Liver (tissue), 8 donors: ENCODE measurements at regions not wholly inside any gene's neighbourhood (a gene's known extent, or its start where the extent isn't known, plus 50 kb on each side); places are given as distances from the start of the nearest gene placed in this dataset.

Experiments
- DNase-seq: peaks from one replicate; pipeline ENCODE4 v3.0.0-alpha.2; 2017; ENCODE audit warnings: low spot score
- H3K27ac ChIP-seq, 2 donors: one replicate each; pipeline ENCODE4 v1.7.0; 2013; ENCODE audit warnings: inconsistent platforms in 2 of 2, low read length in 2 of 2, control low read depth in 1 of 2, low read depth in 1 of 2, mild to moderate bottlenecking in 1 of 2
- H3K27me3 ChIP-seq, 4 donors: one replicate each; pipeline versions ENCODE4 v1.6.1 to v1.7.0; 2013; ENCODE audit warnings: low read length in 3 of 4, inconsistent platforms in 1 of 4, mild to moderate bottlenecking in 1 of 4, moderate library complexity in 1 of 4; ENCODE audit not compliant: control insufficient read depth in 4 of 4, insufficient read depth in 4 of 4
- H3K36me3 ChIP-seq, 4 donors: one replicate each; pipeline versions ENCODE4 v1.6.1 to v1.7.0; 2013; ENCODE audit warnings: low read length in 3 of 4, mild to moderate bottlenecking in 3 of 4, low read depth in 1 of 4, moderate library complexity in 1 of 4; ENCODE audit not compliant: control insufficient read depth in 4 of 4, insufficient read depth in 3 of 4
- H3K4me1 ChIP-seq, 4 donors: one replicate each; pipeline versions ENCODE4 v1.6.1 to v1.7.0; 2013; ENCODE audit warnings: low read length in 3 of 4, mild to moderate bottlenecking in 3 of 4, moderate library complexity in 1 of 4; ENCODE audit not compliant: control insufficient read depth in 4 of 4, insufficient read depth in 4 of 4
- H3K4me3 ChIP-seq, 3 donors: one replicate each; pipeline versions ENCODE4 v1.6.1 to v1.7.0; 2013; ENCODE audit warnings: low read length in 3 of 3, control low read depth in 1 of 3, low read depth in 1 of 3, mild to moderate bottlenecking in 1 of 3
- H3K9ac ChIP-seq, 2 donors: one replicate each; pipeline ENCODE4 v1.7.0; 2013; ENCODE audit warnings: low read length in 2 of 2, mild to moderate bottlenecking in 2 of 2, moderate library complexity in 2 of 2, control low read depth in 1 of 2, low read depth in 1 of 2
- H3K9me3 ChIP-seq, 4 donors: one replicate each; pipeline versions ENCODE4 v1.6.1 to v1.7.0; 2013; ENCODE audit warnings: low read length in 3 of 4; ENCODE audit not compliant: control insufficient read depth in 4 of 4
- ATF3 ChIP-seq: IDR thresholded peaks from 2 replicates; pipeline ENCODE4 v1.6.1; 2016; ENCODE audit warnings: antibody characterized with exemption
- CTCF ChIP-seq: fragments of 150-350 bp; IDR thresholded peaks from 2 replicates; pipeline ENCODE4 v1.5.1; 2017; ENCODE audit warnings: improper control_type of control experiment, low read depth, low read length; ENCODE audit not compliant: missing input control
- EGR1 ChIP-seq, 2 donors: IDR thresholded peaks; 2 replicates each; pipeline ENCODE4 v1.6.1; 2016 to 2018; ENCODE audit warnings: antibody characterized with exemption in 2 of 2, low read depth in 2 of 2
- FOXA1 ChIP-seq: IDR thresholded peaks from 2 replicates; pipeline ENCODE4 v1.6.1; 2016; ENCODE audit warnings: antibody characterized with exemption
- FOXA2 ChIP-seq: IDR thresholded peaks from 2 replicates; pipeline ENCODE4 v1.6.1; 2016; ENCODE audit warnings: antibody characterized with exemption
- GABPA ChIP-seq, 2 donors: IDR thresholded peaks in 1 of 2; conservative IDR thresholded peaks in 1 of 2; 2 replicates each; pipeline ENCODE4 v1.6.1; 2016; ENCODE audit warnings: antibody characterized with exemption in 2 of 2, mild to moderate bottlenecking in 1 of 2, moderate library complexity in 1 of 2
- HNF4A ChIP-seq, 2 donors: conservative IDR thresholded peaks; 2 replicates each; pipeline ENCODE4 v1.6.1; 2016; ENCODE audit warnings: antibody characterized with exemption in 2 of 2, mild to moderate bottlenecking in 2 of 2
- HNF4G ChIP-seq: IDR thresholded peaks from 2 replicates; pipeline ENCODE4 v1.6.1; 2016; ENCODE audit warnings: antibody characterized with exemption
- JUND ChIP-seq, 2 donors: IDR thresholded peaks; 2 replicates each; pipeline ENCODE4 v1.6.1; 2016; ENCODE audit warnings: antibody characterized with exemption in 2 of 2
- MAX ChIP-seq: IDR thresholded peaks from 2 replicates; pipeline ENCODE4 v1.6.1; 2016; ENCODE audit warnings: antibody characterized with exemption
- NR2F2 ChIP-seq: IDR thresholded peaks from 2 replicates; pipeline ENCODE4 v1.6.1; 2016; ENCODE audit warnings: antibody characterized with exemption
- RAD21 ChIP-seq, 2 donors: IDR thresholded peaks; 2 replicates each; pipeline ENCODE4 v1.6.1; 2016; ENCODE audit warnings: antibody characterized with exemption in 2 of 2, mild to moderate bottlenecking in 2 of 2
- REST ChIP-seq: IDR thresholded peaks from 2 replicates; pipeline ENCODE4 v1.6.1; 2016; ENCODE audit warnings: antibody characterized with exemption, mild to moderate bottlenecking
- RXRA ChIP-seq, 2 donors: IDR thresholded peaks; 2 replicates each; pipeline ENCODE4 v1.6.1; 2017 to 2018; ENCODE audit warnings: antibody characterized with exemption in 2 of 2, mild to moderate bottlenecking in 1 of 2
- SP1 ChIP-seq: IDR thresholded peaks from 2 replicates; pipeline ENCODE4 v1.6.1; 2018; ENCODE audit warnings: antibody characterized with exemption, mild to moderate bottlenecking
- TAF1 ChIP-seq: conservative IDR thresholded peaks from 2 replicates; pipeline ENCODE4 v1.6.1; 2016; ENCODE audit warnings: antibody characterized with exemption, mild to moderate bottlenecking
- YY1 ChIP-seq: IDR thresholded peaks from 2 replicates; pipeline ENCODE4 v1.6.1; 2016; ENCODE audit warnings: antibody characterized with exemption, mild to moderate bottlenecking
- ZBTB33 ChIP-seq: IDR thresholded peaks from 2 replicates; pipeline ENCODE4 v1.6.1; 2016; ENCODE audit warnings: antibody characterized with exemption
- WGBS: extraction: QIAGEN DNeasy Blood & Tissue Kit; methylation state at CpG from one replicate; pipeline ENCODE4 v1.1.7; 2013; 5-methylcytosine and 5-hydroxymethylcytosine counted together
- donor health status: healthy.
- donor health status: healthy.
- donor health status: healthy.
- donor health status: healthy.
- donor health status: healthy.

- DNase-seq = no peak
- H3K9me3 ChIP-seq = peaks cover 0 to 1% (median 0%) of the 10 kb centered on the region in 4 donors
- no peaks in the 10 kb centered on the region for H3K27me3 ChIP-seq
- H3K4me1 ChIP-seq = peaks cover 0 to 6% (median 0%) of the 10 kb centered on the region in 4 donors
- no peaks in the 10 kb centered on the region for H3K36me3 ChIP-seq
- H3K4me3 ChIP-seq = no peak overlapping the region
- TF ChIP-seq JUND (IDR thresholded peaks at IDR 0.05) = no peak
- TF ChIP-seq HNF4A (conservative IDR thresholded peaks at IDR 0.05) = no peak
- TF ChIP-seq HNF4G = no peak
- TF ChIP-seq RAD21 (IDR thresholded peaks at IDR 0.05) = no peak
- no peak for TF ChIP-seq EGR1 (IDR thresholded peaks at IDR 0.05; ENCODE audit: low read depth in 2 of 2)
- no peak for TF ChIP-seq SP1
- TF ChIP-seq RXRA (IDR thresholded peaks at IDR 0.05) = no peak
- no peak for TF ChIP-seq YY1
- no peak for TF ChIP-seq GABPA (IDR thresholded peaks at IDR 0.05 in 1 of 2, conservative IDR thresholded peaks at IDR 0.05 in 1 of 2)
- TF ChIP-seq ZBTB33 = no peak
- no peak for TF ChIP-seq NR2F2
- no peak for TF ChIP-seq FOXA2
- no peak for TF ChIP-seq TAF1
- 91% methylated on average over 2 of the region's 2 CpGs for WGBS
- H3K27ac ChIP-seq = no peak overlapping the region
- no peak overlapping the region for H3K9ac ChIP-seq
These were observed 204.1 kb upstream of the SEMA6A start for GRCh38 chr5:116778651-116779280.

GRCh38 chr5:116778032-116778431 lies 203.4 kb upstream of the SEMA6A start:
- WGBS = 44% methylated on average over 10 of the region's 10 CpGs
- TF ChIP-seq FOXA2 (no peak), ATF3 (no peak), JUND (IDR thresholded peaks at IDR 0.05) (no peak), NR2F2 (no peak), RAD21 (IDR thresholded peaks at IDR 0.05) (no peak), EGR1 (IDR thresholded peaks at IDR 0.05; ENCODE audit: low read depth in 2 of 2) (no peak), HNF4A (conservative IDR thresholded peaks at IDR 0.05) (no peak), FOXA1 (no peak), TAF1 (no peak), SP1 (no peak), CTCF (no peak), GABPA (IDR thresholded peaks at IDR 0.05 in 1 of 2, conservative IDR thresholded peaks at IDR 0.05 in 1 of 2) (no peak), ZBTB33 (no peak), HNF4G (no peak), RXRA (IDR thresholded peaks at IDR 0.05) (no peak), MAX (no peak), YY1 (no peak), REST (no peak)
- H3K27me3 ChIP-seq = no peaks in the 10 kb centered on the region
- H3K9ac ChIP-seq = no peak overlapping the region
- peaks cover 0 to 1% (median 0%) of the 10 kb centered on the region in 4 donors for H3K9me3 ChIP-seq
- no peak overlapping the region for H3K27ac ChIP-seq
- DNase-seq = no peak
- peaks cover 0 to 6% (median 0%) of the 10 kb centered on the region in 4 donors for H3K4me1 ChIP-seq
- no peak overlapping the region for H3K4me3 ChIP-seq
- H3K36me3 ChIP-seq = no peaks in the 10 kb centered on the region
